Glutamatergic neuron (in vitro differentiated cells): ENCODE measurements at regions not wholly inside any gene's neighbourhood (a gene's known extent, or its start where the extent isn't known, plus 50 kb on each side); places are given as distances from the start of the nearest gene placed in this dataset.

ENCODE experiments used
- DNase-seq: peaks from one replicate; pipeline ENCODE4 v3.0.0; 2022
- H3K27ac Mint-ChIP-seq: one replicate; pipeline ENCODE4 v1.8.0; 2020; ENCODE audit warnings: mild to moderate bottlenecking, mixed read lengths, inconsistent platforms; ENCODE audit not compliant: unreplicated experiment
- H3K27me3 Mint-ChIP-seq: one replicate; pipeline ENCODE4 v1.8.0; 2020; ENCODE audit warnings: mild to moderate bottlenecking, moderate library complexity, mixed read lengths, inconsistent platforms; ENCODE audit not compliant: unreplicated experiment
- H3K36me3 Mint-ChIP-seq: one replicate; pipeline ENCODE4 v1.8.0; 2020; ENCODE audit warnings: mild to moderate bottlenecking, mixed read lengths, inconsistent platforms; ENCODE audit not compliant: unreplicated experiment
- H3K4me1 Mint-ChIP-seq: one replicate; pipeline ENCODE4 v1.8.0; 2020; ENCODE audit warnings: mild to moderate bottlenecking, low read depth, mixed read lengths, inconsistent platforms; ENCODE audit not compliant: unreplicated experiment
- H3K4me3 Mint-ChIP-seq: one replicate; pipeline ENCODE4 v1.8.0; 2020; ENCODE audit warnings: mild to moderate bottlenecking, mixed read lengths, inconsistent platforms; ENCODE audit not compliant: unreplicated experiment
- H3K9me3 Mint-ChIP-seq: one replicate; pipeline ENCODE4 v1.8.0; 2020; ENCODE audit warnings: mild to moderate bottlenecking, moderate library complexity, mixed read lengths, inconsistent platforms; ENCODE audit not compliant: unreplicated experiment
- TF ChIP-seq, protein P1 (sequence below): fragments of 200-600 bp; sonication (generic); IDR thresholded peaks from one replicate; pipeline ENCODE4 v1.5.0; 2021; ENCODE audit not compliant: partially characterized antibody, unreplicated experiment

DNA sequence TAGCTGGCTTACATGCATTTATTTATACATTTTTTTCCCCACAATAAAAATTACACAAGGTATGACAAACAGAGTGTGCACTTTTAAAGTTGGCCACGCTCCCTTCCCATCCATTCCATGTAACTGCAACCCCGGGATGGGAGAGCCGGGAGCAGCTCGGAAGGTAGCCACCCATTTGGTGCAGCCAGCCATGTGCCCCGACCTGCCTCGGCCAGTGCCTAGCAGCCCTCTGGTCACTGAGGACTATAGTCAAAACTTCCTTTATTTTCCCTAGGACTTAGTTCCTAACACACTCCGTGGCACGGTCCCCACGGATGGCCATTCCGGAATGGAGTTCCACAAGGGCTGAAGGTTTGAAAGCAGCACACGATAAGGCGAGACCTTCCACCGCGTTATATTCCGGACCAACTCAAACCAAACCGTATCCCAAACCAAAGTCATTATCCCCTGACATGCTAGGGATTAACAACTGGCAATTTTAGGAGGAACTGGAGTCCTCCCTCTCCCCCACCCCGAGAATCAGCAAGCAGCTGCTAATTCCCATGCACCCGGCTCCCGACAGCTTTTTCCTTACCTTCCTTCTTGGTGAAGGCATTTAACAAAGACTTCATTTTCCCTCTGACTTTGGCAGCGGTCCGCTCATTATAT lies 426.4 kb downstream of the SHANK2 start:
- H3K27me3 Mint-ChIP-seq, result peaks cover 6% of the 10 kb centered on the region
- no peaks in the 10 kb centered on the region for H3K4me1 Mint-ChIP-seq
- H3K36me3 Mint-ChIP-seq, result no peaks in the 10 kb centered on the region
- TF ChIP-seq, protein P1, sequence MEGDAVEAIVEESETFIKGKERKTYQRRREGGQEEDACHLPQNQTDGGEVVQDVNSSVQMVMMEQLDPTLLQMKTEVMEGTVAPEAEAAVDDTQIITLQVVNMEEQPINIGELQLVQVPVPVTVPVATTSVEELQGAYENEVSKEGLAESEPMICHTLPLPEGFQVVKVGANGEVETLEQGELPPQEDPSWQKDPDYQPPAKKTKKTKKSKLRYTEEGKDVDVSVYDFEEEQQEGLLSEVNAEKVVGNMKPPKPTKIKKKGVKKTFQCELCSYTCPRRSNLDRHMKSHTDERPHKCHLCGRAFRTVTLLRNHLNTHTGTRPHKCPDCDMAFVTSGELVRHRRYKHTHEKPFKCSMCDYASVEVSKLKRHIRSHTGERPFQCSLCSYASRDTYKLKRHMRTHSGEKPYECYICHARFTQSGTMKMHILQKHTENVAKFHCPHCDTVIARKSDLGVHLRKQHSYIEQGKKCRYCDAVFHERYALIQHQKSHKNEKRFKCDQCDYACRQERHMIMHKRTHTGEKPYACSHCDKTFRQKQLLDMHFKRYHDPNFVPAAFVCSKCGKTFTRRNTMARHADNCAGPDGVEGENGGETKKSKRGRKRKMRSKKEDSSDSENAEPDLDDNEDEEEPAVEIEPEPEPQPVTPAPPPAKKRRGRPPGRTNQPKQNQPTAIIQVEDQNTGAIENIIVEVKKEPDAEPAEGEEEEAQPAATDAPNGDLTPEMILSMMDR, result no peak
- H3K4me3 Mint-ChIP-seq, result no peak overlapping the region
- no peak for DNase-seq
- no peak overlapping the region for H3K27ac Mint-ChIP-seq
- peaks cover 2% of the 10 kb centered on the region for H3K9me3 Mint-ChIP-seq

DNA sequence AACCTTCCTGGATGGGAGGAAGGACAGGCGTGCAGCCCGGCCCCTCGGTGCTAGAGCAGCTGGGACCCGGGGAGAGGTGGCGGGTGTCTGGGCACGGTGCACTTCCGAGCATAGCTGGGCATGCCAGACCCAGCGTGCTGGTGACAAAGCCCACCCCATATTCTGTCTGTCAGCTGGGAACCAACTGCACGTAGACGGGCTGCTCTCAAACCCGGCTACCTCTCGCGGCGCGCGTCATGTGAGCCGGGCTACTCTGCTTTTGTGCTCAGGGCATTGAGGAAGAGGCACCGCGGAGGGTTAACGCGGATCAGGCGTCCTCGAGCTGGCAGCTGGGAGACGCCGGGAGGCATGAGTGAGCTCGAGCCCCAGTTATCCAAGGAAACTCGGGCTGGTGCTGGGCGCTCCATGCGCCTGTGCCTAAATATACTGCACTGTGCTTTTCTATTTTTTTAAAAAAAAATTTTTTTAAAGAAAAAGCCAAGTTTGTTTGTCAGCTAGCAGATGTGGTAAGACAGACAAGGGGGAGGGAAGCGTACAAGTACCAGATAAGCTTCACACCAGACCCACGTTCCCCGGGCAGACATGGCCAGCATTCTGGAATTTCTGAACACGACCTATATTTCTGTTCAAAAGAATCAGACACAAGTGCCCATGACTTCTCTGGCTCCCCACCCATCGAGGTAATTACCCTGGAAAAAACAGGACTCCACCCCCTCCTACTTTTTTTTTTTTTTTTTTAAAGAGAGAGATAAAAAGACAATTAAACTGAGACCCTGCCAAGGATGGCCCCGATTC lies 425.6 kb downstream of the SHANK2 start:
- Mint-ChIP-seq H3K36me3 (no peaks in the 10 kb centered on the region), H3K27ac (no peak overlapping the region), H3K27me3 (peaks cover 6% of the 10 kb centered on the region), H3K4me1 (no peaks in the 10 kb centered on the region), H3K4me3 (no peak overlapping the region), H3K9me3 (peaks cover 2% of the 10 kb centered on the region)
- TF ChIP-seq, protein P1, result no peak
- no peak for DNase-seq

DNA sequence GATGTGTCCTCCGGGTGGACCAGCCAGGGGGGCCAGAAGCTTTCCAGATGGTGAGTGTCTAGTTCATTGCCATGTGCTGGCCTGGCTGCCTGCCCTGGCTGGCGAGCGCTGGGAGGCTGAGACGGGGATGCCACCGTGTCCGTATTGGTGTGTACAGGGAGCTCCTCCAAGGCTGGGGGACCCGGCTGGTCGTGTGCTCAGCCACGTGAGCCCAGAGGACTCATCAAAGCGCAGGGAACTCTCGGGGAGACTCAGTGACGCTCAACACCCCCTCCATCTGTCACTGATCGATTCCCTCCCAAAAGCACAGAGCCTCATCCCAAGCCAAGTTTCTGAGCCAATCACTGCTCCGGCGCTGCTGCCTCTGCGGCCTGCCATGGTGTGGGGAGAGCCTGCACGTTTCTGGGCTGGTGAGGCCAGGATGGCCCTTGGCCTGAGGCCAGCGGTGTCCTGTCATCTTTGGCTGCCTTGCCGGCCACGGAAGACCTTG lies 423.7 kb downstream of the SHANK2 start:
- H3K9me3 Mint-ChIP-seq, result peaks cover 2% of the 10 kb centered on the region
- H3K4me3 Mint-ChIP-seq, result no peak overlapping the region
- H3K36me3 Mint-ChIP-seq, result no peaks in the 10 kb centered on the region
- no peak for DNase-seq
- H3K27ac Mint-ChIP-seq, result no peak overlapping the region
- H3K27me3 Mint-ChIP-seq, result peaks cover 3% of the 10 kb centered on the region
- TF ChIP-seq, protein P1, result no peak
- no peaks in the 10 kb centered on the region for H3K4me1 Mint-ChIP-seq

GRCh38 chr11:70829134-70829885 lies 423.1 kb downstream of the SHANK2 start:
- DNase-seq, result no peak
- Mint-ChIP-seq H3K27me3 (peaks cover 3% of the 10 kb centered on the region), H3K27ac (no peak overlapping the region), H3K4me1 (no peaks in the 10 kb centered on the region), H3K9me3 (peaks cover 1% of the 10 kb centered on the region), H3K4me3 (no peak overlapping the region), H3K36me3 (no peaks in the 10 kb centered on the region)
- TF ChIP-seq, protein P1, result no peak
